Activated T-helper 2 cell treated with anti-CD3 and anti-CD28 coated beads, Interferon-gamma antibody, Interleukin-2, Interleukin-4, amounts not matched to agents 10 μg/mL and 5 μg/mL and 100 μg/mL, durations not matched to agents 14 hours and 24 hours and 36 hours (primary cell): ENCODE measurements at regions not wholly inside any gene's neighbourhood (a gene's known extent, or its start where the extent isn't known, plus 50 kb on each side); places are given as distances from the start of the nearest gene placed in this dataset.
A peak's percentile ranks its signal among the peaks of the same experiment; 100 is the strongest.

ENCODE experiments used
- DNase-seq: peaks from one replicate; pipeline ENCODE4 v3.0.0; 2021; ENCODE audit warnings: low spot score
- H3K27ac Mint-ChIP-seq: one replicate; pipeline ENCODE4 v1.8.0; 2021; ENCODE audit warnings: mixed read lengths
- H3K27me3 Mint-ChIP-seq: one replicate; pipeline ENCODE4 v1.8.0; 2021; ENCODE audit warnings: low read depth, mixed read lengths
- H3K36me3 Mint-ChIP-seq: one replicate; pipeline ENCODE4 v1.8.0; 2021; ENCODE audit warnings: low read depth, mixed read lengths
- H3K4me1 Mint-ChIP-seq: one replicate; pipeline ENCODE4 v1.8.0; 2021; ENCODE audit warnings: low read depth, mixed read lengths
- H3K4me3 Mint-ChIP-seq: one replicate; pipeline ENCODE4 v1.8.0; 2021; ENCODE audit warnings: low read depth, mild to moderate bottlenecking, moderate library complexity, mixed read lengths
- H3K9me3 Mint-ChIP-seq: one replicate; pipeline ENCODE4 v1.8.0; 2021; ENCODE audit warnings: mixed read lengths
- intact Hi-C: fragments of 100-400 bp; cut with micrococcal nuclease; formaldehyde crosslinking; loops from one replicate; pipeline ENCODE4 v1.15.1; 2023

GRCh38 chr9:79858508-79858907, 286.7 kb downstream of the TLE4 start:
- peaks cover 3% of the 10 kb centered on the region for H3K4me1 Mint-ChIP-seq
- no peak for DNase-seq
- H3K27me3 Mint-ChIP-seq = no peaks in the 10 kb centered on the region
- no peak overlapping the region for H3K27ac Mint-ChIP-seq
- peak overlapping the region; percentile 17 for H3K4me3 Mint-ChIP-seq
- peaks cover 16% of the 10 kb centered on the region for H3K9me3 Mint-ChIP-seq
- intact Hi-C loops = no loop called here
- peaks cover 4% of the 10 kb centered on the region for H3K36me3 Mint-ChIP-seq

GRCh38 chr9:79857188-79857587, 285.4 kb downstream of the TLE4 start:
- Mint-ChIP-seq H3K27ac (no peak overlapping the region), H3K9me3 (peaks cover 8% of the 10 kb centered on the region), H3K27me3 (no peaks in the 10 kb centered on the region), H3K4me1 (peaks cover 3% of the 10 kb centered on the region), H3K36me3 (peaks cover 4% of the 10 kb centered on the region), H3K4me3 (no peak overlapping the region)
- intact Hi-C loops = no loop called here
- no peak for DNase-seq

GRCh38 chr9:79847074-79847473, 275.3 kb downstream of the TLE4 start:
- Mint-ChIP-seq H3K4me1 (no peaks in the 10 kb centered on the region), H3K9me3 (peaks cover 25% of the 10 kb centered on the region), H3K27ac (no peak overlapping the region), H3K4me3 (no peak overlapping the region), H3K27me3 (no peaks in the 10 kb centered on the region), H3K36me3 (no peaks in the 10 kb centered on the region)
- no peak for DNase-seq
- intact Hi-C loops = no loop called here

GRCh38 chr9:79829566-79830302, 258.0 kb downstream of the TLE4 start:
- Mint-ChIP-seq H3K36me3 (no peaks in the 10 kb centered on the region), H3K9me3 (no peaks in the 10 kb centered on the region), H3K4me3 (no peak overlapping the region), H3K27ac (no peak overlapping the region), H3K27me3 (peaks cover under 1% of the 10 kb centered on the region), H3K4me1 (peaks cover 1% of the 10 kb centered on the region)
- no peak for DNase-seq
- intact Hi-C loops = no loop called here

- peaks cover 6% of the 10 kb centered on the region for H3K9me3 Mint-ChIP-seq
- intact Hi-C loops = no loop called here
- no peak overlapping the region for H3K27ac Mint-ChIP-seq
- peaks cover 5% of the 10 kb centered on the region for H3K36me3 Mint-ChIP-seq
- no peak overlapping the region for H3K4me3 Mint-ChIP-seq
- peaks cover 2% of the 10 kb centered on the region for H3K27me3 Mint-ChIP-seq
- H3K4me1 Mint-ChIP-seq = peaks cover 20% of the 10 kb centered on the region
- DNase-seq = no peak
Observed at GRCh38 chr9:79824265-79824664, 252.5 kb downstream of the TLE4 start.

GRCh38 chr9:79817438-79818004, 245.8 kb downstream of the TLE4 start:
- peak; percentile 22 for DNase-seq
- intact Hi-C loops = loop anchor here (1.0 to 10.0 kb wide), 3 partner anchors 59 to 246 kb away; partner anchors contain the start of gene TLE4
- peaks cover under 1% of the 10 kb centered on the region for H3K36me3 Mint-ChIP-seq
- H3K9me3 Mint-ChIP-seq = peaks cover 2% of the 10 kb centered on the region
- H3K4me3 Mint-ChIP-seq = no peak overlapping the region
- no peaks in the 10 kb centered on the region for H3K27me3 Mint-ChIP-seq
- H3K4me1 Mint-ChIP-seq = peaks cover 43% of the 10 kb centered on the region
- no peak overlapping the region for H3K27ac Mint-ChIP-seq

GRCh38 chr9:79813258-79813638, 241.5 kb downstream of the TLE4 start:
- intact Hi-C loops = loop anchor here (5.0 to 10.0 kb wide), 4 partner anchors 72 to 279 kb away; no protein-coding TSS in a partner anchor
- H3K27me3 Mint-ChIP-seq = peaks cover 10% of the 10 kb centered on the region
- peak overlapping the region; percentile 71 for H3K4me3 Mint-ChIP-seq
- no peaks in the 10 kb centered on the region for H3K36me3 Mint-ChIP-seq
- no peak for DNase-seq
- no peaks in the 10 kb centered on the region for H3K9me3 Mint-ChIP-seq
- peak overlapping the region; percentile 65 for H3K27ac Mint-ChIP-seq
- peaks cover 46% of the 10 kb centered on the region for H3K4me1 Mint-ChIP-seq

GRCh38 chr9:79812507-79813257, 240.9 kb downstream of the TLE4 start:
- Mint-ChIP-seq H3K27me3 (peaks cover 10% of the 10 kb centered on the region), H3K36me3 (no peaks in the 10 kb centered on the region), H3K4me1 (peaks cover 41% of the 10 kb centered on the region), H3K9me3 (no peaks in the 10 kb centered on the region), H3K4me3 (peak overlapping the region; percentile 71), H3K27ac (peak overlapping the region; percentile 71)
- intact Hi-C loops = loop anchor here (1.0 to 10.0 kb wide), 5 partner anchors 72 to 280 kb away; partner anchors contain the start of gene TLE4
- no peak for DNase-seq

- Mint-ChIP-seq H3K9me3 (no peaks in the 10 kb centered on the region), H3K4me1 (peaks cover 35% of the 10 kb centered on the region), H3K4me3 (peak overlapping the region; percentile 71), H3K27ac (peak overlapping the region; percentile 71), H3K27me3 (peaks cover 12% of the 10 kb centered on the region), H3K36me3 (no peaks in the 10 kb centered on the region)
- intact Hi-C loops = loop anchor here (1.0 to 10.0 kb wide), 5 partner anchors 73 to 280 kb away; partner anchors contain the start of gene TLE4
- no peak for DNase-seq
Observed at GRCh38 chr9:79812099-79812498, 240.3 kb downstream of the TLE4 start.

- Mint-ChIP-seq H3K4me1 (peaks cover 21% of the 10 kb centered on the region), H3K36me3 (no peaks in the 10 kb centered on the region), H3K9me3 (no peaks in the 10 kb centered on the region), H3K4me3 (no peak overlapping the region), H3K27me3 (peaks cover 13% of the 10 kb centered on the region), H3K27ac (no peak overlapping the region)
- no peak for DNase-seq
- intact Hi-C loops = loop anchor here (5.0 to 10.0 kb wide), 4 partner anchors 75 to 282 kb away; no protein-coding TSS in a partner anchor
Observed at GRCh38 chr9:79809931-79810330, 238.2 kb downstream of the TLE4 start.

- no peaks in the 10 kb centered on the region for H3K9me3 Mint-ChIP-seq
- peaks cover 13% of the 10 kb centered on the region for H3K27me3 Mint-ChIP-seq
- no peaks in the 10 kb centered on the region for H3K36me3 Mint-ChIP-seq
- H3K4me3 Mint-ChIP-seq = no peak overlapping the region
- intact Hi-C loops = no loop called here
- no peak for DNase-seq
- peaks cover 21% of the 10 kb centered on the region for H3K4me1 Mint-ChIP-seq
- no peak overlapping the region for H3K27ac Mint-ChIP-seq
Observed at GRCh38 chr9:79809316-79809876, 237.6 kb downstream of the TLE4 start.

- Mint-ChIP-seq H3K36me3 (no peaks in the 10 kb centered on the region), H3K9me3 (no peaks in the 10 kb centered on the region), H3K4me1 (peaks cover 10% of the 10 kb centered on the region), H3K4me3 (no peak overlapping the region), H3K27me3 (peaks cover 13% of the 10 kb centered on the region), H3K27ac (no peak overlapping the region)
- intact Hi-C loops = no loop called here
- DNase-seq = no peak
Observed at GRCh38 chr9:79807971-79808370, 236.2 kb downstream of the TLE4 start.
